GM18858 (cell line): ENCODE measurements at regions not wholly inside any gene's neighbourhood (a gene's known extent, or its start where the extent isn't known, plus 50 kb on each side); places are given as distances from the start of the nearest gene placed in this dataset.
"Not testable (repeated sequence)": the region's sequence is repeated elsewhere in the genome, so short reads cannot be mapped to it uniquely, and the experiment has no call there.

Experiments used
- ATAC-seq: cut with Tn5 transposase; IDR thresholded peaks from one replicate; pipeline ENCODE4 v1.9.1; 2021; ENCODE audit not compliant: unreplicated experiment

GRCh38 chr6:112457886-112458285 lies 110.8 kb downstream of the RFPL4B start:
- ATAC-seq = no peak

- ATAC-seq = no peak
Measured at GRCh38 chr6:112459758-112460304, 112.7 kb downstream of the RFPL4B start.

GRCh38 chr6:112464901-112465665 lies 118.0 kb downstream of the RFPL4B start:
- no peak for ATAC-seq

- ATAC-seq = peak; percentile 76
Measured at GRCh38 chr6:112466373-112467151, 119.4 kb downstream of the RFPL4B start.

GRCh38 chr6:112468359-112468758 lies 121.2 kb downstream of the RFPL4B start:
- no peak for ATAC-seq

GRCh38 chr6:112469306-112469705 lies 122.2 kb downstream of the RFPL4B start:
- ATAC-seq = no peak

- no peak for ATAC-seq
Measured at GRCh38 chr6:112470376-112470775, 123.2 kb downstream of the RFPL4B start.

- no peak for ATAC-seq
Measured at GRCh38 chr6:112470950-112471349, 123.8 kb downstream of the RFPL4B start.

GRCh38 chr6:112475083-112475482 lies 128.0 kb downstream of the RFPL4B start:
- ATAC-seq = no peak

- ATAC-seq = no peak
Measured at GRCh38 chr6:112477125-112477524, 130.0 kb downstream of the RFPL4B start.

GRCh38 chr6:112478036-112478435 lies 130.9 kb downstream of the RFPL4B start:
- ATAC-seq = no peak

- not testable (repeated sequence) for ATAC-seq
Measured at GRCh38 chr6:112479975-112480374, 132.8 kb downstream of the RFPL4B start.

GRCh38 chr6:112480553-112480952 lies 133.4 kb downstream of the RFPL4B start:
- no peak for ATAC-seq

- ATAC-seq = no peak
Measured at GRCh38 chr6:112481211-112481610, 134.1 kb downstream of the RFPL4B start.

GRCh38 chr6:112482373-112482772 lies 135.2 kb downstream of the RFPL4B start:
- no peak for ATAC-seq

- no peak for ATAC-seq
Measured at GRCh38 chr6:112485120-112485826, 138.1 kb downstream of the RFPL4B start.

- ATAC-seq = no peak
Measured at GRCh38 chr6:112485827-112486212, 138.7 kb downstream of the RFPL4B start.

GRCh38 chr6:112486454-112486853 lies 139.3 kb downstream of the RFPL4B start:
- no peak for ATAC-seq

- no peak for ATAC-seq
Measured at GRCh38 chr6:112488238-112488637, 141.1 kb downstream of the RFPL4B start.

- ATAC-seq = no peak
Measured at GRCh38 chr6:112501705-112502104, 154.6 kb downstream of the RFPL4B start.

GRCh38 chr6:112502351-112503090 lies 155.4 kb downstream of the RFPL4B start:
- ATAC-seq = no peak
